LNCaP clone FGC (cell line): ENCODE measurements at regions not wholly inside any gene's neighbourhood (a gene's known extent, or its start where the extent isn't known, plus 50 kb on each side); places are given as distances from the start of the nearest gene placed in this dataset.
"Not testable (repeated sequence)": the region's sequence is repeated elsewhere in the genome, so short reads cannot be mapped to it uniquely, and the experiment has no call there.

Source experiments
- DNase-seq: peaks from one replicate; pipeline ENCODE4 v3.0.0-alpha.2; 2011; ENCODE audit warnings: low read depth
- H3K4me3 ChIP-seq: 2 replicates; pipeline ENCODE4 v1.5.1; 2011; ENCODE audit warnings: mild to moderate bottlenecking, low read depth, low read length, control low read depth
- CTCF ChIP-seq: IDR thresholded peaks from 2 replicates; pipeline ENCODE4 v1.5.1; 2012; ENCODE audit warnings: mild to moderate bottlenecking; ENCODE audit not compliant: control insufficient read depth, insufficient read depth; ENCODE audit errors: extremely low read depth

- no peak for DNase-seq
- TF ChIP-seq CTCF: no peak
- no peak overlapping the region for H3K4me3 ChIP-seq
Measured at GRCh38 chr5:99020698-99021048, 91.9 kb upstream of the CHD1 start.

DNA sequence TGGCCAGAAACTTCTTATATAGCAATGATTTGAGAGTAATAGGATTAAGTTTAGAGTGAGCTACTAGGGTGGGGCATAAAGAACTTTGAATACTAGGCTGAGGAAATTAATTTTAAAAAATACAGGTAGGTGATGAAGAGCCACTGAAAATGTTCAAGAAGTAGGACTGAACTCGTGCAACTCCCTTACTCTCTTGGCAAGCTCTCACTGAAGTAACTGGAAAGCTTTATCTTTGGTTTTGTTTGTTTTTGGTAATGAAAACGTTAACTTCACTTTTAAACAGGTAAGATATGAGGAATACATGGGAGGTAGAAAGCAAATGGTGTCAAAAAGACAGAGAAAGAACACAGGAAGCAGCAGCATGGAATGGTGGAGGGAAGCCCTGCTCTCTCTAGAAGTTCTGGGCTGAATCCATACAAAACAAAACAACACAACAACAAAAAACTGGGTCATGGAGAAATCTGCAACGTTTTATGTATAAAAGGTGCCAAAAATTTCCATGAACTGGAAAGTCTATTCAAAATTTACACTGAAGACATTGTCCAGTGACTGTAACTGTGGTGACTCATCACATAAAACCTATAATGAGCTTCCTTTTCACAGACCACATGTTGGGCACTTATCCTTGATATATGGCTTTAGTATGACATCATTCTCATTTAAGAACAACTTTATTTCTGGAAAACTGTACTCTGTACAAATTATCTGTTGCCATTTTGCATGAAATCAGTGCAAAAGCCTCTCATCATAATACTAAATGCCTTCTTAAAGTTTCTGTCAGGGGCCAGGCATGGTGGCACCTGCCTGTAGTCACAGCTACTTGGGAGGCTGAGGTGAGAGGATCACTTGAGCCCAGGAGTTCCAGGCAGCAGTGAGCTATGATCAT is 91.2 kb upstream of the CHD1 start:
- TF ChIP-seq CTCF: no peak
- H3K4me3 ChIP-seq: no peak overlapping the region
- DNase-seq: peak; percentile 43

- H3K4me3 ChIP-seq: no peak overlapping the region
- DNase-seq: no peak
- TF ChIP-seq CTCF: no peak
Measured at GRCh38 chr5:99019254-99019653, 90.4 kb upstream of the CHD1 start.

DNA sequence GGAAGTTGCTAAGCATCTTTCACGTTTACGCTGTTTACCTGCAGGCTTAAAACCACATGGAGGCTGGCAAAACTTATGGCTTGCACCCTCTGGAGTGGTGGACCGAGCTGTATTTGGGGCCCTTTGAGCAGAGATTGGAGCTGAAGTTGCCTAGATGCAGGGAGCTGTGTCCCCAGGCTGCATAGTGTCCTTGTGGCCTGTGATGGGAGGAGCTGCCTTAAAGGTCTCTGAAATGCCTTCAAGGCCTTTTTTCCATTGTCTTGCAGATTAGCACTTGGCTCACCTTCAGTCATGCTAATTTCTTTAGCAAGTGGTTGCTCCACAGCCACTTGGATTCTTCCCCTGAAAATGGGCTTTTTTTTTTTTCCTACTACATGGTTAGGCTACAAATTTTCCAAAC is 81.5 kb upstream of the CHD1 start:
- H3K4me3 ChIP-seq: no peak overlapping the region
- no peak for DNase-seq
- TF ChIP-seq CTCF: no peak

DNA sequence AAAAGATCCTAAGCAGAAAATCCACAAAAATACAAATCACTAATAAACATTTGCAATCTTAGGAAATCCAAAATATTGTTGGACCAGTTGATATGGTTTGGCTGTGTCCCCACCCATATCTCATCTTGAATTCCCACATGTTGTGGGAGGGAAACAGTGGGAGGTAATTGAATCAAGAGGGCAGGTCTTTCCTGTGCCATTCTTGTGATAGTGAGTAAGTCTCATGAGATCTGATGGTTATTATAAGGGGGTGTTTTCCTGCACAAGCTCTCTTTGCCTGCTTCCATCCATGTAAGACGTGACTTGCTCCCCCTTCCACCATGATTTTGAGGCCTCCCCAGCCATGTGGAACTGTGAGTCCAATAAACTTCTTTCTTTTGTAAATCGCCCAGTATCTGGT is 79.2 kb upstream of the CHD1 start:
- not testable (repeated sequence) for DNase-seq, H3K4me3 ChIP-seq

- H3K4me3 ChIP-seq: no peak overlapping the region
- no peak for DNase-seq
- TF ChIP-seq CTCF: no peak
Measured at GRCh38 chr5:99005506-99005905, 76.7 kb upstream of the CHD1 start.

- no peak overlapping the region for H3K4me3 ChIP-seq
- no peak for TF ChIP-seq CTCF
- no peak for DNase-seq
Measured at GRCh38 chr5:99004960-99005359, 76.2 kb upstream of the CHD1 start.

- DNase-seq: no peak
- no peak overlapping the region for H3K4me3 ChIP-seq
- no peak for TF ChIP-seq CTCF
Measured at GRCh38 chr5:99000876-99001275, 72.1 kb upstream of the CHD1 start.
